ENCODE measurements at regions not wholly inside any gene's neighbourhood (a gene's known extent, or its start where the extent isn't known, plus 50 kb on each side); places are given as distances from the start of the nearest gene placed in this dataset.

GRCh38 chr17:53122966-53123365 is 699.8 kb upstream of the KIF2B start:
- H3K4me1 Mint-ChIP-seq, result no peaks in the 10 kb centered on the region
- ATAC-seq (ENCODE audit: low read depth in 2 of 2) (no peak), DNase-seq (no peak)
- H3K27ac Mint-ChIP-seq, result no peak overlapping the region
- H3K27me3 Mint-ChIP-seq, result no peaks in the 10 kb centered on the region
- H3K4me1 ChIP-seq (ENCODE audit: control insufficient read depth, insufficient read depth, low read length, poor library complexity, severe bottlenecking), result no peaks in the 10 kb centered on the region
- H3K4me3 ChIP-seq (ENCODE audit: low read depth, low read length), result no peak overlapping the region
- H3K9me3 ChIP-seq (ENCODE audit: control insufficient read depth in 2 of 2, low read length in 2 of 2), result no peaks in the 10 kb centered on the region
- peaks cover 0 to 13% (median 2%) of the 10 kb centered on the region in 7 donors for H3K9me3 Mint-ChIP-seq
- H3K4me3 Mint-ChIP-seq, result no peak overlapping the region
- H3K27ac ChIP-seq (ENCODE audit: insufficient read depth, low read length, poor library complexity, severe bottlenecking), result no peak overlapping the region
- no peaks in the 10 kb centered on the region for H3K27me3 ChIP-seq (ENCODE audit: control insufficient read depth, insufficient read depth, low read length)
- H3K36me3 Mint-ChIP-seq, result no peaks in the 10 kb centered on the region
- no peaks in the 10 kb centered on the region for H3K36me3 ChIP-seq (ENCODE audit: control insufficient read depth, insufficient read depth, low read length)

GRCh38 chr17:53119773-53120172 is 703.0 kb upstream of the KIF2B start:
- ATAC-seq (ENCODE audit: low read depth in 2 of 2), result no peak
- Histone ChIP-seq H3K27ac (ENCODE audit: insufficient read depth, low read length, poor library complexity, severe bottlenecking) (no peak overlapping the region), H3K4me1 (ENCODE audit: control insufficient read depth, insufficient read depth, low read length, poor library complexity, severe bottlenecking) (no peaks in the 10 kb centered on the region), H3K27me3 (ENCODE audit: control insufficient read depth, insufficient read depth, low read length) (no peaks in the 10 kb centered on the region), H3K9me3 (ENCODE audit: control insufficient read depth in 2 of 2, low read length in 2 of 2) (peaks cover 0 to 5% of the 10 kb centered on the region in 2 experiments), H3K36me3 (ENCODE audit: control insufficient read depth, insufficient read depth, low read length) (no peaks in the 10 kb centered on the region), H3K4me3 (ENCODE audit: low read depth, low read length) (no peak overlapping the region)
- DNase-seq, result no peak
- H3K27ac Mint-ChIP-seq, result no peak overlapping the region
- H3K36me3 Mint-ChIP-seq, result no peaks in the 10 kb centered on the region
- peaks cover 2 to 24% (median 6%) of the 10 kb centered on the region in 7 donors for H3K9me3 Mint-ChIP-seq
- no peaks in the 10 kb centered on the region for H3K4me1 Mint-ChIP-seq
- H3K4me3 Mint-ChIP-seq, result no peak overlapping the region
- no peaks in the 10 kb centered on the region for H3K27me3 Mint-ChIP-seq

- Mint-ChIP-seq H3K27me3 (no peaks in the 10 kb centered on the region), H3K4me1 (no peaks in the 10 kb centered on the region), H3K36me3 (no peaks in the 10 kb centered on the region), H3K9me3 (peaks cover 2 to 24% (median 6%) of the 10 kb centered on the region in 7 donors), H3K4me3 (no peak overlapping the region), H3K27ac (no peak overlapping the region)
- Histone ChIP-seq H3K36me3 (ENCODE audit: control insufficient read depth, insufficient read depth, low read length) (no peaks in the 10 kb centered on the region), H3K9me3 (ENCODE audit: control insufficient read depth in 2 of 2, low read length in 2 of 2) (peaks cover 2 to 5% of the 10 kb centered on the region in 2 experiments), H3K27ac (ENCODE audit: insufficient read depth, low read length, poor library complexity, severe bottlenecking) (no peak overlapping the region), H3K4me3 (ENCODE audit: low read depth, low read length) (no peak overlapping the region), H3K4me1 (ENCODE audit: control insufficient read depth, insufficient read depth, low read length, poor library complexity, severe bottlenecking) (no peaks in the 10 kb centered on the region), H3K27me3 (ENCODE audit: control insufficient read depth, insufficient read depth, low read length) (no peaks in the 10 kb centered on the region)
- no peak for ATAC-seq (ENCODE audit: low read depth in 2 of 2)
- DNase-seq, result no peak
These were observed 703.8 kb upstream of the KIF2B start for GRCh38 chr17:53118948-53119347.

GRCh38 chr17:53106886-53107285 is 715.8 kb upstream of the KIF2B start:
- Histone ChIP-seq H3K4me1 (ENCODE audit: control insufficient read depth, insufficient read depth, low read length, poor library complexity, severe bottlenecking) (no peaks in the 10 kb centered on the region), H3K27ac (ENCODE audit: insufficient read depth, low read length, poor library complexity, severe bottlenecking) (no peak overlapping the region), H3K4me3 (ENCODE audit: low read depth, low read length) (no peak overlapping the region), H3K36me3 (ENCODE audit: control insufficient read depth, insufficient read depth, low read length) (no peaks in the 10 kb centered on the region), H3K9me3 (ENCODE audit: control insufficient read depth in 2 of 2, low read length in 2 of 2) (no peaks in the 10 kb centered on the region), H3K27me3 (ENCODE audit: control insufficient read depth, insufficient read depth, low read length) (no peaks in the 10 kb centered on the region)
- DNase-seq, result no peak
- Mint-ChIP-seq H3K27me3 (no peaks in the 10 kb centered on the region), H3K27ac (no peak overlapping the region), H3K4me1 (no peaks in the 10 kb centered on the region), H3K4me3 (no peak overlapping the region), H3K9me3 (peaks cover 0 to 20% (median 5%) of the 10 kb centered on the region in 7 donors), H3K36me3 (no peaks in the 10 kb centered on the region)
- ATAC-seq (ENCODE audit: low read depth in 2 of 2), result no peak

GRCh38 chr17:53101706-53102105 is 721.0 kb upstream of the KIF2B start:
- H3K4me1 Mint-ChIP-seq, result no peaks in the 10 kb centered on the region
- DNase-seq (no peak), ATAC-seq (ENCODE audit: low read depth in 2 of 2) (no peak)
- H3K9me3 Mint-ChIP-seq, result peaks cover 1 to 18% (median 4%) of the 10 kb centered on the region in 7 donors
- Histone ChIP-seq H3K27me3 (ENCODE audit: control insufficient read depth, insufficient read depth, low read length) (no peaks in the 10 kb centered on the region), H3K36me3 (ENCODE audit: control insufficient read depth, insufficient read depth, low read length) (no peaks in the 10 kb centered on the region), H3K4me1 (ENCODE audit: control insufficient read depth, insufficient read depth, low read length, poor library complexity, severe bottlenecking) (no peaks in the 10 kb centered on the region), H3K27ac (ENCODE audit: insufficient read depth, low read length, poor library complexity, severe bottlenecking) (no peak overlapping the region), H3K4me3 (ENCODE audit: low read depth, low read length) (no peak overlapping the region), H3K9me3 (ENCODE audit: control insufficient read depth in 2 of 2, low read length in 2 of 2) (no peaks in the 10 kb centered on the region)
- H3K27me3 Mint-ChIP-seq, result no peaks in the 10 kb centered on the region
- no peaks in the 10 kb centered on the region for H3K36me3 Mint-ChIP-seq
- H3K27ac Mint-ChIP-seq, result no peak overlapping the region
- no peak overlapping the region for H3K4me3 Mint-ChIP-seq

GRCh38 chr17:53100126-53100525 is 722.6 kb upstream of the KIF2B start:
- H3K4me1 Mint-ChIP-seq, result no peaks in the 10 kb centered on the region
- no peak for ATAC-seq (ENCODE audit: low read depth in 2 of 2)
- H3K4me3 Mint-ChIP-seq, result no peak overlapping the region

GRCh38 chr17:53093391-53093790 is 729.3 kb upstream of the KIF2B start:
- Mint-ChIP-seq H3K36me3 (no peaks in the 10 kb centered on the region), H3K4me3 (no peak overlapping the region)
- DNase-seq, result no peak

More at GRCh38 chr17:53100126-53100525, 722.6 kb upstream of the KIF2B start:
- Mint-ChIP-seq H3K27me3 (no peaks in the 10 kb centered on the region), H3K27ac (no peak overlapping the region), H3K9me3 (peaks cover 4 to 21% (median 7%) of the 10 kb centered on the region in 7 donors), H3K36me3 (no peaks in the 10 kb centered on the region)
- no peaks in the 10 kb centered on the region for H3K4me1 ChIP-seq (ENCODE audit: control insufficient read depth, insufficient read depth, low read length, poor library complexity, severe bottlenecking)
- H3K27me3 ChIP-seq (ENCODE audit: control insufficient read depth, insufficient read depth, low read length), result no peaks in the 10 kb centered on the region
- H3K36me3 ChIP-seq (ENCODE audit: control insufficient read depth, insufficient read depth, low read length), result no peaks in the 10 kb centered on the region
- no peak overlapping the region for H3K27ac ChIP-seq (ENCODE audit: insufficient read depth, low read length, poor library complexity, severe bottlenecking)
- H3K9me3 ChIP-seq (ENCODE audit: control insufficient read depth in 2 of 2, low read length in 2 of 2), result no peaks in the 10 kb centered on the region
- DNase-seq, result no peak
- no peak overlapping the region for H3K4me3 ChIP-seq (ENCODE audit: low read depth, low read length)

GRCh38 chr17:53092072-53092471 is 730.7 kb upstream of the KIF2B start:
- no peaks in the 10 kb centered on the region for H3K4me1 ChIP-seq (ENCODE audit: control insufficient read depth, insufficient read depth, low read length, poor library complexity, severe bottlenecking)
- no peaks in the 10 kb centered on the region for H3K9me3 ChIP-seq (ENCODE audit: control insufficient read depth in 2 of 2, low read length in 2 of 2)
- H3K27me3 ChIP-seq (ENCODE audit: control insufficient read depth, insufficient read depth, low read length), result no peaks in the 10 kb centered on the region
- no peak overlapping the region for H3K27ac ChIP-seq (ENCODE audit: insufficient read depth, low read length, poor library complexity, severe bottlenecking)
- Mint-ChIP-seq H3K27ac (no peak overlapping the region), H3K4me3 (no peak overlapping the region), H3K36me3 (no peaks in the 10 kb centered on the region), H3K9me3 (peaks cover under 1 to 11% (median 4%) of the 10 kb centered on the region in 7 donors), H3K4me1 (no peaks in the 10 kb centered on the region), H3K27me3 (no peaks in the 10 kb centered on the region)
- H3K4me3 ChIP-seq (ENCODE audit: low read depth, low read length), result no peak overlapping the region
- H3K36me3 ChIP-seq (ENCODE audit: control insufficient read depth, insufficient read depth, low read length), result no peaks in the 10 kb centered on the region
- no peak for DNase-seq
- no peak for ATAC-seq (ENCODE audit: low read depth in 2 of 2)

More at GRCh38 chr17:53093391-53093790, 729.3 kb upstream of the KIF2B start:
- H3K27ac Mint-ChIP-seq, result no peak overlapping the region
- Histone ChIP-seq H3K4me1 (ENCODE audit: control insufficient read depth, insufficient read depth, low read length, poor library complexity, severe bottlenecking) (no peaks in the 10 kb centered on the region), H3K4me3 (ENCODE audit: low read depth, low read length) (no peak overlapping the region), H3K9me3 (ENCODE audit: control insufficient read depth in 2 of 2, low read length in 2 of 2) (no peaks in the 10 kb centered on the region), H3K27ac (ENCODE audit: insufficient read depth, low read length, poor library complexity, severe bottlenecking) (no peak overlapping the region), H3K27me3 (ENCODE audit: control insufficient read depth, insufficient read depth, low read length) (no peaks in the 10 kb centered on the region), H3K36me3 (ENCODE audit: control insufficient read depth, insufficient read depth, low read length) (no peaks in the 10 kb centered on the region)
- H3K4me1 Mint-ChIP-seq, result no peaks in the 10 kb centered on the region
- peaks cover 0 to 11% (median 4%) of the 10 kb centered on the region in 7 donors for H3K9me3 Mint-ChIP-seq
- no peaks in the 10 kb centered on the region for H3K27me3 Mint-ChIP-seq
- no peak for ATAC-seq (ENCODE audit: low read depth in 2 of 2)

Data from CD4-positive, CD25-positive, alpha-beta regulatory T cell (primary cell).